NT2/D1 (cell line): ENCODE measurements at regions not wholly inside any gene's neighbourhood (a gene's known extent, or its start where the extent isn't known, plus 50 kb on each side); places are given as distances from the start of the nearest gene placed in this dataset.

Experiments used
- SUZ12 ChIP-seq: IDR thresholded peaks from 2 replicates; pipeline ENCODE4 v1.6.1; 2011; ENCODE audit not compliant: insufficient read length, insufficient read depth; ENCODE audit errors: extremely low read depth
- ZNF274 ChIP-seq: IDR thresholded peaks from 2 replicates; pipeline ENCODE4 v1.6.1; 2011; ENCODE audit warnings: mild to moderate bottlenecking, low read depth, low read length

DNA sequence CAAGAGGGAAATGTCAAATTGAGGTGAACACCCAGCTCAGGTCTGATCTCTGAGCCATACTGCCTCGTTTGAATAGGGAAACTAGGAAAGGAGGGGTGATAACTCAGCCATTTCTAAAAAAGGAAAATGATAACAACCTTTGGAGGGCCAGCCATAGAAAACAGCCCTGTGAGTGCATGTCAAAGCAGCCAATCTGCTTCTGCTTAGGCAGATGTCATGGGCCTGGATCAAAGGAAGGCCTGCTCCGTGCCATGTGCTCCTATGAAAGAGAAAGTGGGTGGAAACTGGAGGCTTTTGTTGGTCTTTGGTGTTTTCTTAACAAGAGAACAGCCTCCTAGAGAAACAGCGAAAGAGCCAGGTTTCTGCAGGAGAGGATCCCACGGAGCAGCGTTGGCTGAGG lies 428.0 kb downstream of the DHX35 start:
- TF ChIP-seq SUZ12 (no peak), ZNF274 (no peak)
